H1 (cell line): ENCODE measurements at regions not wholly inside any gene's neighbourhood (a gene's known extent, or its start where the extent isn't known, plus 50 kb on each side); places are given as distances from the start of the nearest gene placed in this dataset.

Source experiments
- CTCF ChIA-PET: fragments of 300-600 bp; sonication (Branson Sonifier 250); formaldehyde crosslinking; loops from one replicate; lab custom pipeline; 2021; ENCODE audit not compliant: partially characterized antibody; lab: Charles Lee
- POLR2A ChIA-PET: fragments of 300-600 bp; sonication (Branson Sonifier 250); formaldehyde crosslinking; loops from one replicate; lab custom pipeline; 2021; ENCODE audit warnings: inconsistent platforms; ENCODE audit not compliant: partially characterized antibody; lab: Charles Lee
- DNase-seq, 2 experiments: peaks; one replicate each; pipeline versions ENCODE4 v3.0.0 to v3.0.0-alpha.2; 2010 to 2022; ENCODE audit warnings: low spot score in 2 of 2, low read depth in 1 of 2, mixed read lengths in 1 of 2
- FAIRE-seq: peaks from 2 replicates; lab custom pipeline; 2011; peaks lifted over from hg19 to GRCh38; lab: Jason Lieb, UNC
- H2AFZ ChIP-seq: 2 replicates; pipeline ENCODE4 v1.8.1; 2012; ENCODE audit warnings: low read length, inconsistent platforms
- H2AK5ac ChIP-seq: 2 replicates; pipeline ENCODE4 v1.6.1; 2013; ENCODE audit warnings: low read depth, low read length
- H2BK120ac ChIP-seq: replicated peaks from 2 replicates; pipeline ENCODE3; 2013; ENCODE audit warnings: low read depth, low read length, inconsistent platforms
- H2BK12ac ChIP-seq: 2 replicates; pipeline ENCODE4 v1.6.1; 2013; ENCODE audit warnings: low read depth, low read length
- H2BK15ac ChIP-seq: 2 replicates; pipeline ENCODE4 v1.6.1; 2013; ENCODE audit warnings: low read length
- H2BK20ac ChIP-seq: 2 replicates; pipeline ENCODE4 v1.6.1; 2013; ENCODE audit warnings: low read length
- H2BK5ac ChIP-seq: 2 replicates; pipeline ENCODE4 v1.6.1; 2013; ENCODE audit warnings: low read depth, low read length
- H3K14ac ChIP-seq: 2 replicates; pipeline ENCODE4 v1.6.1; 2013; ENCODE audit warnings: inconsistent platforms; ENCODE audit not compliant: insufficient read length
- H3K18ac ChIP-seq: 2 replicates; pipeline ENCODE4 v1.6.1; 2013; ENCODE audit warnings: low read length; ENCODE audit errors: extremely low read depth
- H3K23ac ChIP-seq: 2 replicates; pipeline ENCODE4 v1.6.1; 2013; ENCODE audit warnings: inconsistent platforms; ENCODE audit not compliant: insufficient read length
- H3K23me2 ChIP-seq: 2 replicates; pipeline ENCODE4 v1.6.1; 2013; ENCODE audit warnings: low read depth, low read length
- H3K27ac ChIP-seq: 2 replicates; pipeline ENCODE4 v1.6.1; 2011; ENCODE audit warnings: low read depth, low read length, inconsistent platforms
- H3K27me3 ChIP-seq, 4 experiments: replicated peaks in 1 of 4; 1 replicate in 1 of 4; 2 replicates in 3 of 4; pipeline versions ENCODE4 v1.6.1 to v1.8.1; 2011 to 2013; ENCODE audit warnings: low read length in 3 of 4, mild to moderate bottlenecking in 3 of 4, inconsistent platforms in 2 of 4, mixed read lengths in 2 of 4, moderate library complexity in 1 of 4; ENCODE audit not compliant: control insufficient read depth in 3 of 4, insufficient read depth in 3 of 4; ENCODE audit errors: extremely low read depth in 1 of 4
- H3K36me3 ChIP-seq, 4 experiments: 2 replicates each; pipeline versions ENCODE4 v1.6.1 to v1.8.1; 2011 to 2013; ENCODE audit warnings: mild to moderate bottlenecking in 4 of 4, low read length in 3 of 4, moderate library complexity in 2 of 4, control low read depth in 1 of 4, inconsistent platforms in 1 of 4; ENCODE audit not compliant: insufficient read depth in 4 of 4, control insufficient read depth in 2 of 4
- H3K4ac ChIP-seq: replicated peaks from 2 replicates; pipeline ENCODE3; 2013; ENCODE audit warnings: low read length, low read depth, mixed read lengths, inconsistent platforms; ENCODE audit not compliant: insufficient read length
- H3K4me1 ChIP-seq, 4 experiments: replicated peaks in 1 of 4; 1 replicate in 1 of 4; 2 replicates in 3 of 4; pipeline versions ENCODE4 v1.6.1 to v1.8.1; 2011 to 2013; ENCODE audit warnings: low read length in 3 of 4, inconsistent platforms in 2 of 4, mixed read lengths in 1 of 4; ENCODE audit not compliant: insufficient read depth in 4 of 4, control insufficient read depth in 3 of 4
- H3K4me2 ChIP-seq, 2 experiments: 2 replicates each; pipeline versions ENCODE4 v1.6.1 to v1.8.1; 2011 to 2013; ENCODE audit warnings: low read depth in 2 of 2, low read length in 2 of 2, control low read depth in 1 of 2, inconsistent platforms in 1 of 2, mild to moderate bottlenecking in 1 of 2; ENCODE audit not compliant: insufficient read depth in 1 of 2
- H3K4me3 ChIP-seq, 4 experiments: fragments of 200-600, 300-600 bp in 1 of 4; sonication (generic), shearing (Covaris generic), sonication (Bioruptor Twin) in 1 of 4; 2 replicates each; pipeline versions ENCODE4 v1.5.1 to v1.8.1; 2011 to 2016; ENCODE audit warnings: low read length in 4 of 4, low read depth in 3 of 4, control low read depth in 2 of 4, inconsistent platforms in 2 of 4, mild to moderate bottlenecking in 2 of 4, mixed read lengths in 1 of 4, moderate library complexity in 1 of 4; ENCODE audit not compliant: insufficient read depth in 2 of 4; ENCODE audit errors: extremely low read depth in 1 of 4
- H3K56ac ChIP-seq: replicated peaks from 2 replicates; pipeline ENCODE3; 2013; ENCODE audit warnings: low read depth, mild to moderate bottlenecking, mixed read lengths, low read length, inconsistent platforms; ENCODE audit not compliant: insufficient read length
- H3K79me1 ChIP-seq: 2 replicates; pipeline ENCODE4 v1.6.1; 2013; ENCODE audit warnings: low read depth, low read length, control low read depth
- H3K79me2 ChIP-seq, 2 experiments: 2 replicates each; pipeline versions ENCODE4 v1.6.1 to v1.8.1; 2012 to 2013; ENCODE audit warnings: low read length in 2 of 2, mild to moderate bottlenecking in 2 of 2, inconsistent platforms in 1 of 2; ENCODE audit not compliant: insufficient read depth in 2 of 2, control insufficient read depth in 1 of 2
- H3K9ac ChIP-seq, 4 experiments: replicated peaks in 1 of 4; 1 replicate in 1 of 4; 2 replicates in 3 of 4; pipeline versions ENCODE4 v1.6.1 to v1.8.1; 2011 to 2013; ENCODE audit warnings: low read depth in 3 of 4, low read length in 3 of 4, control low read depth in 2 of 4, mild to moderate bottlenecking in 2 of 4, moderate library complexity in 2 of 4, inconsistent platforms in 1 of 4; ENCODE audit errors: extremely low read depth in 1 of 4
- H3K9me3 ChIP-seq, 2 experiments: 2 replicates each; pipeline versions ENCODE4 v1.6.1 to v1.8.1; 2012 to 2013; ENCODE audit warnings: mild to moderate bottlenecking in 2 of 2, moderate library complexity in 2 of 2, control low read depth in 1 of 2, inconsistent platforms in 1 of 2, low read depth in 1 of 2, low read length in 1 of 2, mixed read lengths in 1 of 2; ENCODE audit not compliant: insufficient read depth in 2 of 2
- H4K20me1 ChIP-seq, 2 experiments: replicated peaks in 1 of 2; 2 replicates each; pipeline versions ENCODE3 to v1.8.1; 2011 to 2013; ENCODE audit warnings: inconsistent platforms in 2 of 2, low read length in 2 of 2, mild to moderate bottlenecking in 1 of 2; ENCODE audit not compliant: insufficient read depth in 2 of 2, control insufficient read depth in 1 of 2
- H4K5ac ChIP-seq: 2 replicates; pipeline ENCODE4 v1.6.1; 2013; ENCODE audit warnings: low read length, low read depth, mixed read lengths, inconsistent platforms; ENCODE audit not compliant: insufficient read length
- H4K8ac ChIP-seq: 2 replicates; pipeline ENCODE4 v1.8.0; 2013; ENCODE audit warnings: mild to moderate bottlenecking, moderate library complexity, low read length, inconsistent platforms; ENCODE audit not compliant: insufficient read depth; ENCODE audit errors: extremely low read depth
- H4K91ac ChIP-seq: replicated peaks from 2 replicates; pipeline ENCODE3; 2013; ENCODE audit warnings: low read length, mixed read lengths, inconsistent platforms; ENCODE audit not compliant: insufficient read length
- BCL11A ChIP-seq, 2 experiments: IDR thresholded peaks; one replicate each; pipeline ENCODE4 v1.6.1; 2011; ENCODE audit warnings: low read depth in 2 of 2, low read length in 2 of 2, mild to moderate bottlenecking in 2 of 2
- WGBS, 2 experiments: shearing (Covaris generic) in 1 of 2; methylation state at CpG; one replicate each; pipeline versions ENCODE4 v1.1.6 to v1.1.7; 2013 to 2015; ENCODE audit warnings: low lambda C conversion rate in 2 of 2, mixed read lengths in 2 of 2, inconsistent platforms in 1 of 2, low coverage in 1 of 2, missing lambda C conversion rate in 1 of 2; ENCODE audit not compliant: insufficient replicate concordance in 2 of 2, insufficient coverage in 1 of 2, insufficient read length in 1 of 2; ENCODE audit errors: extremely low coverage in 1 of 2, missing lambda C conversion rate in 1 of 2; 5-methylcytosine and 5-hydroxymethylcytosine counted together

GRCh38 chrX:117487421-117487820 lies 629.2 kb downstream of the KLHL13 start:
- WGBS, 2 experiments, result no CpG with 5 or more reads among the region's 1 CpG
- DNase-seq (no peak), FAIRE-seq (no peak)
- Histone ChIP-seq H4K20me1 (no peaks in the 10 kb centered on the region), H3K36me3 (no peaks in the 10 kb centered on the region), H3K56ac (no peak overlapping the region), H3K23ac (no peak overlapping the region), H4K5ac (no peak overlapping the region), H3K4me2 (no peak overlapping the region), H3K9ac (no peak overlapping the region), H2BK5ac (no peak overlapping the region), H3K27me3 (no peaks in the 10 kb centered on the region), H3K9me3 (no peaks in the 10 kb centered on the region), H3K4me3 (no peak overlapping the region), H3K4me1 (peaks cover 0 to 3% (median under 1%) of the 10 kb centered on the region in 4 experiments; a peak in 2 of 7 replicates), H3K14ac (no peak overlapping the region), H3K18ac (no peak overlapping the region), H3K27ac (no peak overlapping the region)
- ChIA-PET CTCF (no interaction called here), POLR2A (no interaction called here)
- TF ChIP-seq BCL11A (IDR thresholded peaks at IDR 0.05; ENCODE audit: low read depth in 2 of 2, low read length in 2 of 2), result no peak
- TF ChIP-seq, all 59 proteins: peak for 0
- Histone ChIP-seq H3K79me1 (no peaks in the 10 kb centered on the region), H2BK120ac (no peak overlapping the region), H3K23me2 (no peaks in the 10 kb centered on the region), H3K4ac (no peak overlapping the region), H2BK20ac (no peak overlapping the region), H4K8ac (no peak overlapping the region), H3K79me2 (no peaks in the 10 kb centered on the region), H2BK12ac (no peak overlapping the region), H2AFZ (no peak overlapping the region), H2BK15ac (no peak overlapping the region), H2AK5ac (no peak overlapping the region), H4K91ac (no peak overlapping the region)
